B cell (primary cell): ENCODE measurements at regions not wholly inside any gene's neighbourhood (a gene's known extent, or its start where the extent isn't known, plus 50 kb on each side); places are given as distances from the start of the nearest gene placed in this dataset.

Experiments
- EZH2 ChIP-seq: IDR thresholded peaks from 2 replicates; pipeline ENCODE4 v1.6.1; 2012; ENCODE audit warnings: borderline replicate concordance, low read depth, mild to moderate bottlenecking, moderate library complexity, low read length; ENCODE audit not compliant: insufficient read depth, poor library complexity, severe bottlenecking
- TF ChIP-seq, protein P1 (sequence below): fragments of 200-600 bp; IDR thresholded peaks from one replicate; pipeline ENCODE4 v1.8.0; 2022; ENCODE audit warnings: antibody characterized with exemption, mild to moderate bottlenecking

DNA sequence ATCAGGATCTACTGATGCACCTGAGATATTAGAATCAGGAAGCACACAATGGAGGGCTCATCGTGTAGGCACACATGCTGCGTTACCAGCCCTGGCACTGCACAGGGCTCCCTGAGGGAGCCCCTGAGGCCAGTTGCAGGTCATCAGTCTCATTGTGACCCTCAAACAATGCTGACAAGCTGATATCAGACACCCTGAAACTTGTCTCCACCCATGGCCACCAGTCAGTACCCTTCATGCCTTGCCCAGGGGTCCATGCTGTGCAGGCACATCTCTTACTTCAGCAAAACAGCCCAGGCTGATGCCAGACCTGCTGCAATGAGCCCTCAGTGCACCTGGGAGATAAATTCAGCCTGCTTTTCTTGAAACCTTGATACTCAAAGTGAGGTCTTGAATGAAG, 59.5 kb upstream of the SLC6A11 start:
- TF ChIP-seq, protein P1, sequence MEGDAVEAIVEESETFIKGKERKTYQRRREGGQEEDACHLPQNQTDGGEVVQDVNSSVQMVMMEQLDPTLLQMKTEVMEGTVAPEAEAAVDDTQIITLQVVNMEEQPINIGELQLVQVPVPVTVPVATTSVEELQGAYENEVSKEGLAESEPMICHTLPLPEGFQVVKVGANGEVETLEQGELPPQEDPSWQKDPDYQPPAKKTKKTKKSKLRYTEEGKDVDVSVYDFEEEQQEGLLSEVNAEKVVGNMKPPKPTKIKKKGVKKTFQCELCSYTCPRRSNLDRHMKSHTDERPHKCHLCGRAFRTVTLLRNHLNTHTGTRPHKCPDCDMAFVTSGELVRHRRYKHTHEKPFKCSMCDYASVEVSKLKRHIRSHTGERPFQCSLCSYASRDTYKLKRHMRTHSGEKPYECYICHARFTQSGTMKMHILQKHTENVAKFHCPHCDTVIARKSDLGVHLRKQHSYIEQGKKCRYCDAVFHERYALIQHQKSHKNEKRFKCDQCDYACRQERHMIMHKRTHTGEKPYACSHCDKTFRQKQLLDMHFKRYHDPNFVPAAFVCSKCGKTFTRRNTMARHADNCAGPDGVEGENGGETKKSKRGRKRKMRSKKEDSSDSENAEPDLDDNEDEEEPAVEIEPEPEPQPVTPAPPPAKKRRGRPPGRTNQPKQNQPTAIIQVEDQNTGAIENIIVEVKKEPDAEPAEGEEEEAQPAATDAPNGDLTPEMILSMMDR: no peak
- no peak for TF ChIP-seq EZH2
